ENCODE measurements at regions not wholly inside any gene's neighbourhood (a gene's known extent, or its start where the extent isn't known, plus 50 kb on each side); places are given as distances from the start of the nearest gene placed in this dataset.
A peak's percentile ranks its signal among the peaks of the same experiment; 100 is the strongest.

DNA sequence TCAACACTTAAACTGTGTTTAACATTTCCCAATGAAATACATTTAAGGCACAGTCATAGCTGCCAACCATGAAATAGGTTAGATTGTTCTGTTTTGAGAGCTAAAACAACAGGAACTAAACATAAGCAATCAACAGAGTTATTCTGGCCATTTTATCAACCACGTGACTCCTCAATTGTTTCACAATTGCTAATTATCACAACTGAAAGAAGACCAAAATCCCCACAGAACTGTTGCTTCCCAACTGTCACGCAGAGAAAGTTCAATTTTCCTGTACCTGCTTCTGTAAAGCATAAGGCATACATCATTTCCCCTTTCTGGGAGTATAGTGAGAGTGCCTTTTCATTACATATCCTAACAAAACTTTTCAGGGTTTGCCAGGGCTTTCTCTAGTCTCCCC, 248.6 kb downstream of the EPHA4 start:
- Histone ChIP-seq H3K4me1 (replicated peaks in 1 of 2; ENCODE audit: control insufficient read depth in 2 of 2, insufficient read depth in 2 of 2, low read length in 2 of 2) (no peaks in the 10 kb centered on the region), H3K79me2 (ENCODE audit: control insufficient read depth, insufficient read depth, low read length) (no peaks in the 10 kb centered on the region), H3K9me1 (ENCODE audit: control insufficient read depth, insufficient read depth, low read length) (no peaks in the 10 kb centered on the region), H3K27ac (ENCODE audit: extremely low read depth, low read depth, low read length) (no peak overlapping the region), H4K20me1 (replicated peaks; ENCODE audit: control insufficient read depth, insufficient read depth, low read length) (no peaks in the 10 kb centered on the region), H2AFZ (ENCODE audit: low read depth, low read length) (no peak overlapping the region), H3K9me3 (replicated peaks; ENCODE audit: control insufficient read depth, insufficient read depth, low read depth, low read length) (no peaks in the 10 kb centered on the region), H3K36me3 (ENCODE audit: control insufficient read depth, insufficient read depth, low read length) (no peaks in the 10 kb centered on the region), H3K27me3 (ENCODE audit: control insufficient read depth in 2 of 2, insufficient read depth in 2 of 2, low read length in 2 of 2) (no peaks in the 10 kb centered on the region), H3K9ac (ENCODE audit: insufficient read depth in 1 of 2, low read depth in 2 of 2, low read length in 2 of 2) (no peak overlapping the region), H3K4me2 (ENCODE audit: insufficient read depth, low read length) (no peak overlapping the region), H3K4me3 (no peak overlapping the region)
- intact Hi-C loops (cut with micrococcal nuclease), result no loop called here
- WGBS (ENCODE audit: insufficient coverage, low coverage, missing lambda C conversion rate), result 0% methylated on average over 1 of the region's 2 CpGs
- CTCF ChIA-PET (ENCODE audit: low intra/inter-chr PET ratio), result no interaction called here
- POLR2A ChIA-PET, result no interaction called here
- BruUV-seq (replicated peaks), result no TSS peak
- in situ Hi-C loops (cut with MboI), result no loop called here
- ATAC-seq (no peak), FAIRE-seq (no peak), DNase-seq (ENCODE audit: extremely low read depth in 1 of 4, low spot score in 3 of 4) (no peak)
- TF ChIP-seq, protein P1, sequence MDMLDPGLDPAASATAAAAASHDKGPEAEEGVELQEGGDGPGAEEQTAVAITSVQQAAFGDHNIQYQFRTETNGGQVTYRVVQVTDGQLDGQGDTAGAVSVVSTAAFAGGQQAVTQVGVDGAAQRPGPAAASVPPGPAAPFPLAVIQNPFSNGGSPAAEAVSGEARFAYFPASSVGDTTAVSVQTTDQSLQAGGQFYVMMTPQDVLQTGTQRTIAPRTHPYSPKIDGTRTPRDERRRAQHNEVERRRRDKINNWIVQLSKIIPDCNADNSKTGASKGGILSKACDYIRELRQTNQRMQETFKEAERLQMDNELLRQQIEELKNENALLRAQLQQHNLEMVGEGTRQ (CRISPR knock-in tag; IDR thresholded peaks at IDR 0.05), result no peak
- TF ChIP-seq, protein P2, sequence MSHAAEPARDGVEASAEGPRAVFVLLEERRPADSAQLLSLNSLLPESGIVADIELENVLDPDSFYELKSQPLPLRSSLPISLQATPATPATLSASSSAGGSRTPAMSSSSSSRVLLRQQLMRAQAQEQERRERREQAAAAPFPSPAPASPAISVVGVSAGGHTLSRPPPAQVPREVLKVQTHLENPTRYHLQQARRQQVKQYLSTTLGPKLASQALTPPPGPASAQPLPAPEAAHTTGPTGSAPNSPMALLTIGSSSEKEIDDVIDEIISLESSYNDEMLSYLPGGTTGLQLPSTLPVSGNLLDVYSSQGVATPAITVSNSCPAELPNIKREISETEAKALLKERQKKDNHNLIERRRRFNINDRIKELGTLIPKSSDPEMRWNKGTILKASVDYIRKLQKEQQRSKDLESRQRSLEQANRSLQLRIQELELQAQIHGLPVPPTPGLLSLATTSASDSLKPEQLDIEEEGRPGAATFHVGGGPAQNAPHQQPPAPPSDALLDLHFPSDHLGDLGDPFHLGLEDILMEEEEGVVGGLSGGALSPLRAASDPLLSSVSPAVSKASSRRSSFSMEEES (CRISPR knock-in tag; IDR thresholded peaks at IDR 0.05), result peak; percentile 30; the same call in 1 of the 2 replicates

DNA sequence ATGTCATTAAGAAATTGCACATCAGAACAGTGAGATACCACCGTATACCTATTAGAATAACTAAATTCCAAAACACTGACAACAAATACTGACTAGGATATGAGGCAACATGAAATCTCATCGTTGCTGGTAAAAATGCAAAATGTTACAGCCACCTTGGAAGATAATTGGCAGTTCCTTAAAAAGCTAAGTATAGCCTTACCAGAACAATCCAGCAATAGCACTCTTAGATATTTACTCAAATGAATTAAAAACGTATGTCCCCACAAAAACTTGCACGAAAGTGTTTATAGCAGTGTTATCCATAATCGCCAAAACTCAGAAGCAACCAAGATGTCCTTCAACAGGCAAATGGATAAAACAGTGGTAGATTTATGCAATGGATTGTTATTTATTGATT, 241.7 kb downstream of the EPHA4 start:
- in situ Hi-C loops (cut with MboI) (no loop called here), intact Hi-C loops (cut with micrococcal nuclease) (no loop called here)
- TF ChIP-seq MTF1 (CRISPR knock-in tag; IDR thresholded peaks at IDR 0.05; ENCODE audit: borderline replicate concordance) (no peak), PHF20 (IDR thresholded peaks at IDR 0.05; ENCODE audit: partially characterized antibody) (no peak)
- TF ChIP-seq, protein P3, sequence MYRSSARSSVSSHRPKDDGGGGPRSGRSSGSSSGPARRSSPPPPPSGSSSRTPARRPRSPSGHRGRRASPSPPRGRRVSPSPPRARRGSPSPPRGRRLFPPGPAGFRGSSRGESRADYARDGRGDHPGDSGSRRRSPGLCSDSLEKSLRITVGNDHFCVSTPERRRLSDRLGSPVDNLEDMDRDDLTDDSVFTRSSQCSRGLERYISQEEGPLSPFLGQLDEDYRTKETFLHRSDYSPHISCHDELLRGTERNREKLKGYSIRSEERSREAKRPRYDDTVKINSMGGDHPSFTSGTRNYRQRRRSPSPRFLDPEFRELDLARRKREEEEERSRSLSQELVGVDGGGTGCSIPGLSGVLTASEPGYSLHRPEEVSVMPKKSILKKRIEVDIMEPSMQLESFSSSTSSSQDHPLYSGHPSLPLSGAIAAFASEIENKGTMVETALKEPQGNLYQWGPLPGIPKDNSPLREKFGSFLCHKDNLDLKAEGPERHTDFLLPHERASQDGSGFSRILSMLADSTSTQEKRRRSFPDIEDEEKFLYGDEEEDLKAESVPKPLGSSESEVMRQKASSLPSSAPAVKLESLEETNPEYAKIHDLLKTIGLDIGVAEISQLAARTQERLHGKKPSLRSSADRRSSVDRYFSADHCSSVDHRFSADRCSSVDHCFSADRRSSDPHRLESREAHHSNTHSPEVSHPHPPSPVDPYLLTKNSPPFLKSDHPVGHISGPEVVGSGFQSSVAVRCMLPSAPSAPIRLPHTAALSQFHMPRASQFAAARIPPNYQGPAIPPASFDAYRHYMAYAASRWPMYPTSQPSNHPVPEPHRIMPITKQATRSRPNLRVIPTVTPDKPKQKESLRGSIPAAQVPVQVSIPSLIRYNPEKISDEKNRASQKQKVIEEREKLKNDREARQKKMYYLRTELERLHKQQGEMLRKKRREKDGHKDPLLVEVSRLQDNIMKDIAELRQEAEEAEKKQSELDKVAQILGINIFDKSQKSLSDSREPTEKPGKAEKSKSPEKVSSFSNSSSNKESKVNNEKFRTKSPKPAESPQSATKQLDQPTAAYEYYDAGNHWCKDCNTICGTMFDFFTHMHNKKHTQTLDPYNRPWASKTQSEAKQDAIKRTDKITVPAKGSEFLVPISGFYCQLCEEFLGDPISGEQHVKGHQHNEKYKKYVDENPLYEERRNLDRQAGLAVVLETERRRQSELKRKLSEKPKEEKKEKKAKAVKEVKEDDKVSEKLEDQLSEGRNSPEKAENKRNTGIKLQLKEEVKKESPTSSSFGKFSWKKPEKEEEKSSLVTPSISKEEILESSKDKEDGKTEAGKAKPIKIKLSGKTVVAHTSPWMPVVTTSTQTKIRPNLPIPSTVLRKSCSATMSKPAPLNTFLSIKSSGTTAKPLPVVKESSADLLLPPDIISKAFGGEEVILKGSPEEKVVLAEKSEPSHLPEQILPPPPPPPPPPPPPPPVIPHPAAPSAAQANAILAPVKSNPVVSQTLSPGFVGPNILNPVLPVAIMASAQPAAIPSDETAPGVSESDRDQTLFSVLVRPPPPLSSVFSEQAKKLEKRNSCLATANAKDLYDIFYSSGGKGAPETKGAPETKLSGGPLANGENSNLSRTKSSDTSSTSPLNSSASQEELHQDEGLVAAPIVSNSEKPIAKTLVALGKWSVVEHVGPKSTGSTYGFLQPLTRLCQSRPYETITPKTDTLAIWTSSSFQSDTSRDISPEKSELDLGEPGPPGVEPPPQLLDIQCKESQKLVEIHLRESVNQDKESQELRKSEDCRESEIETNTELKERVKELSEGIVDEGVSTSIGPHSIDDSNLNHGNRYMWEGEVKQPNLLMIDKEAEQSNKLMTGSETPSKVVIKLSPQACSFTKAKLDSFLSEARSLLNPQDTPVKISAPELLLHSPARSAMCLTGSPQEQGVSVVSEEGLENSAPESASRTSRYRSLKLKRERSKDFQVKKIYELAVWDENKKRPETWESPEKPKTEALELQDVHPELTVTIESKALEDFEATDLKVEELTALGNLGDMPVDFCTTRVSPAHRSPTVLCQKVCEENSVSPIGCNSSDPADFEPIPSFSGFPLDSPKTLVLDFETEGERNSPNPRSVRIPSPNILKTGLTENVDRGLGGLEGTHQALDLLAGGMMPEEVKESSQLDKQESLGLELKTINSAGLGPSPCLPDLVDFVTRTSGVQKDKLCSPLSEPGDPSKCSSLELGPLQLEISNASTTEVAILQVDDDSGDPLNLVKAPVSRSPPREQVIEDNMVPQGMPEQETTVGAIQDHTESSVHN (IDR thresholded peaks at IDR 0.05; ENCODE audit: borderline replicate concordance in 1 of 2, low read depth in 1 of 2), result no peak

More for the DNA sequence above, 241.7 kb downstream of the EPHA4 start:
- POLR2A ChIA-PET, result no interaction called here
- no peak overlapping the region for H3K4me3 ChIP-seq
- 0% methylated on average over 5 of the region's 5 CpGs for WGBS (ENCODE audit: insufficient coverage, low coverage, missing lambda C conversion rate)
- DNase-seq (ENCODE audit: extremely low read depth in 1 of 4, low spot score in 3 of 4), result no peak
- H3K27ac ChIP-seq (ENCODE audit: extremely low read depth, low read depth, low read length), result no peak overlapping the region
- no peak overlapping the region for H3K9ac ChIP-seq (ENCODE audit: insufficient read depth in 1 of 2, low read depth in 2 of 2, low read length in 2 of 2)
- H3K9me1 ChIP-seq (ENCODE audit: control insufficient read depth, insufficient read depth, low read length), result no peaks in the 10 kb centered on the region
- no peak overlapping the region for H2AFZ ChIP-seq (ENCODE audit: low read depth, low read length)
- H3K4me2 ChIP-seq (ENCODE audit: insufficient read depth, low read length), result no peak overlapping the region
- no peaks in the 10 kb centered on the region for H3K36me3 ChIP-seq (ENCODE audit: control insufficient read depth, insufficient read depth, low read length)
- H3K4me1 ChIP-seq (replicated peaks in 1 of 2; ENCODE audit: control insufficient read depth in 2 of 2, insufficient read depth in 2 of 2, low read length in 2 of 2), result no peaks in the 10 kb centered on the region
- no peaks in the 10 kb centered on the region for H4K20me1 ChIP-seq (replicated peaks; ENCODE audit: control insufficient read depth, insufficient read depth, low read length)
- H3K9me3 ChIP-seq (replicated peaks; ENCODE audit: control insufficient read depth, insufficient read depth, low read depth, low read length), result no peaks in the 10 kb centered on the region
- no peaks in the 10 kb centered on the region for H3K27me3 ChIP-seq (ENCODE audit: control insufficient read depth in 2 of 2, insufficient read depth in 2 of 2, low read length in 2 of 2)
- ATAC-seq, result no peak
- BruUV-seq (replicated peaks), result no TSS peak
- FAIRE-seq, result no peak
- CTCF ChIA-PET (ENCODE audit: low intra/inter-chr PET ratio), result no interaction called here
- H3K79me2 ChIP-seq (ENCODE audit: control insufficient read depth, insufficient read depth, low read length), result no peaks in the 10 kb centered on the region

All from K562 (cell line).